Stimulated activated naive CD8-positive, alpha-beta T cell treated with anti-CD3 and anti-CD28 coated beads, Interleukin-15, amount 100 ng/mL, for 72 hours (primary cell): ENCODE measurements at regions not wholly inside any gene's neighbourhood (a gene's known extent, or its start where the extent isn't known, plus 50 kb on each side); places are given as distances from the start of the nearest gene placed in this dataset.
A peak's percentile ranks its signal among the peaks of the same experiment; 100 is the strongest.

Experiments used
- ATAC-seq: fragments of 150-1000 bp; cut with Tn5 transposase; 2 replicates; pipeline ENCODE4 v1.10.0; 2021; ENCODE audit warnings: mild to moderate bottlenecking, moderate library complexity
- DNase-seq, 2 donors: peaks; one replicate each; pipeline ENCODE4 v3.0.0; 2021 to 2022
- H3K27ac Mint-ChIP-seq, 2 donors: one replicate each; pipeline ENCODE4 v1.8.0; 2022; ENCODE audit warnings: mild to moderate bottlenecking in 2 of 2, mixed read lengths in 2 of 2, moderate library complexity in 2 of 2
- H3K27me3 Mint-ChIP-seq: one replicate; pipeline ENCODE4 v1.8.0; 2022; ENCODE audit warnings: mixed read lengths
- H3K4me1 Mint-ChIP-seq: one replicate; pipeline ENCODE4 v1.8.0; 2022; ENCODE audit warnings: mild to moderate bottlenecking, mixed read lengths
- H3K4me3 Mint-ChIP-seq, 2 donors: one replicate each; pipeline ENCODE4 v1.8.0; 2022; ENCODE audit warnings: mild to moderate bottlenecking in 2 of 2, mixed read lengths in 2 of 2, moderate library complexity in 1 of 2
- H3K9me3 Mint-ChIP-seq, 2 donors: one replicate each; pipeline ENCODE4 v1.8.0; 2022; ENCODE audit warnings: mixed read lengths in 2 of 2

GRCh38 chr5:144087576-144087975 lies 82.9 kb downstream of the YIPF5 start:
- Mint-ChIP-seq H3K27me3 (no peaks in the 10 kb centered on the region), H3K4me1 (no peaks in the 10 kb centered on the region), H3K9me3 (peaks cover 0 to under 1% of the 10 kb centered on the region in 2 donors), H3K4me3 (no peak overlapping the region), H3K27ac (no peak overlapping the region)
- ATAC-seq (no peak), DNase-seq (no peak)

GRCh38 chr5:144088206-144089064 lies 82.0 kb downstream of the YIPF5 start:
- no peak overlapping the region for H3K4me3 Mint-ChIP-seq

GRCh38 chr5:144089401-144090021 lies 80.9 kb downstream of the YIPF5 start:
- H3K4me1 Mint-ChIP-seq, result peaks cover 5% of the 10 kb centered on the region
- no peak for ATAC-seq

More at GRCh38 chr5:144088206-144089064, 82.0 kb downstream of the YIPF5 start:
- DNase-seq (no peak), ATAC-seq (no peak)
- Mint-ChIP-seq H3K27me3 (no peaks in the 10 kb centered on the region), H3K27ac (no peak overlapping the region), H3K9me3 (no peaks in the 10 kb centered on the region), H3K4me1 (no peaks in the 10 kb centered on the region)

GRCh38 chr5:144092508-144092907 lies 78.0 kb downstream of the YIPF5 start:
- ATAC-seq (no peak), DNase-seq (no peak)
- Mint-ChIP-seq H3K27ac (no peak overlapping the region), H3K9me3 (peaks cover 0 to 9% of the 10 kb centered on the region in 2 donors), H3K4me3 (no peak overlapping the region), H3K27me3 (no peaks in the 10 kb centered on the region), H3K4me1 (peaks cover 5% of the 10 kb centered on the region)

More at GRCh38 chr5:144089401-144090021, 80.9 kb downstream of the YIPF5 start:
- Mint-ChIP-seq H3K27ac (peak overlapping the region in 1 of 2 donors; percentile 73), H3K9me3 (no peaks in the 10 kb centered on the region), H3K4me3 (no peak overlapping the region), H3K27me3 (no peaks in the 10 kb centered on the region)
- no peak for DNase-seq

GRCh38 chr5:144093400-144093799 lies 77.1 kb downstream of the YIPF5 start:
- no peaks in the 10 kb centered on the region for H3K27me3 Mint-ChIP-seq
- no peak for DNase-seq
- no peak overlapping the region for H3K27ac Mint-ChIP-seq
- H3K4me1 Mint-ChIP-seq, result peaks cover 5% of the 10 kb centered on the region
- no peak overlapping the region for H3K4me3 Mint-ChIP-seq
- peaks cover 0 to 9% of the 10 kb centered on the region in 2 donors for H3K9me3 Mint-ChIP-seq
- no peak for ATAC-seq

GRCh38 chr5:144093868-144094267 lies 76.6 kb downstream of the YIPF5 start:
- Mint-ChIP-seq H3K9me3 (peaks cover 0 to 9% of the 10 kb centered on the region in 2 donors), H3K4me3 (no peak overlapping the region), H3K4me1 (peaks cover 5% of the 10 kb centered on the region), H3K27me3 (no peaks in the 10 kb centered on the region), H3K27ac (no peak overlapping the region)
- ATAC-seq (no peak), DNase-seq (no peak)

GRCh38 chr5:144100702-144101101 lies 69.8 kb downstream of the YIPF5 start:
- no peak for ATAC-seq
- Mint-ChIP-seq H3K9me3 (no peaks in the 10 kb centered on the region), H3K4me1 (no peaks in the 10 kb centered on the region), H3K4me3 (no peak overlapping the region), H3K27ac (no peak overlapping the region), H3K27me3 (no peaks in the 10 kb centered on the region)
- no peak for DNase-seq

- H3K4me1 Mint-ChIP-seq, result no peaks in the 10 kb centered on the region
- no peak overlapping the region for H3K27ac Mint-ChIP-seq
- ATAC-seq (no peak), DNase-seq (no peak)
- H3K27me3 Mint-ChIP-seq, result no peaks in the 10 kb centered on the region
- no peak overlapping the region for H3K4me3 Mint-ChIP-seq
- no peaks in the 10 kb centered on the region for H3K9me3 Mint-ChIP-seq
Observed at GRCh38 chr5:144101616-144102015, 68.8 kb downstream of the YIPF5 start.

GRCh38 chr5:144102361-144102760 lies 68.1 kb downstream of the YIPF5 start:
- no peak overlapping the region for H3K4me3 Mint-ChIP-seq
- DNase-seq, result no peak
- H3K4me1 Mint-ChIP-seq, result no peaks in the 10 kb centered on the region
- H3K27ac Mint-ChIP-seq, result no peak overlapping the region
- H3K9me3 Mint-ChIP-seq, result no peaks in the 10 kb centered on the region
- no peak for ATAC-seq
- no peaks in the 10 kb centered on the region for H3K27me3 Mint-ChIP-seq

GRCh38 chr5:144102979-144103378 lies 67.5 kb downstream of the YIPF5 start:
- Mint-ChIP-seq H3K4me1 (no peaks in the 10 kb centered on the region), H3K4me3 (no peak overlapping the region), H3K27ac (no peak overlapping the region), H3K27me3 (no peaks in the 10 kb centered on the region), H3K9me3 (no peaks in the 10 kb centered on the region)
- no peak for ATAC-seq
- no peak for DNase-seq

GRCh38 chr5:144103611-144104485 lies 66.6 kb downstream of the YIPF5 start:
- Mint-ChIP-seq H3K9me3 (no peaks in the 10 kb centered on the region), H3K27ac (no peak overlapping the region), H3K27me3 (no peaks in the 10 kb centered on the region), H3K4me1 (no peaks in the 10 kb centered on the region), H3K4me3 (no peak overlapping the region)
- no peak for DNase-seq
- ATAC-seq, result no peak

- H3K27ac Mint-ChIP-seq, result no peak overlapping the region
- H3K4me1 Mint-ChIP-seq, result no peaks in the 10 kb centered on the region
- H3K9me3 Mint-ChIP-seq, result no peaks in the 10 kb centered on the region
- DNase-seq (no peak), ATAC-seq (no peak)
- H3K4me3 Mint-ChIP-seq, result no peak overlapping the region
- no peaks in the 10 kb centered on the region for H3K27me3 Mint-ChIP-seq
Observed at GRCh38 chr5:144105371-144105770, 65.1 kb downstream of the YIPF5 start.

GRCh38 chr5:144108131-144108530 lies 62.3 kb downstream of the YIPF5 start:
- H3K9me3 Mint-ChIP-seq, result no peaks in the 10 kb centered on the region
- no peak overlapping the region for H3K27ac Mint-ChIP-seq
- no peak for DNase-seq

More at GRCh38 chr5:144108131-144108530, 62.3 kb downstream of the YIPF5 start:
- Mint-ChIP-seq H3K4me3 (no peak overlapping the region), H3K4me1 (no peaks in the 10 kb centered on the region), H3K27me3 (peaks cover 11% of the 10 kb centered on the region)
- ATAC-seq, result no peak
